Gastrocnemius medialis (tissue), 4 donors: ENCODE measurements at regions not wholly inside any gene's neighbourhood (a gene's known extent, or its start where the extent isn't known, plus 50 kb on each side); places are given as distances from the start of the nearest gene placed in this dataset.

Experiments
- ATAC-seq, 2 donors: fragments of 150-250 bp; one replicate each; pipeline ENCODE4 v1.9.1; 2016
- DNase-seq, 2 donors: peaks; one replicate each; pipeline ENCODE4 v3.0.0-alpha.2; 2019
- H3K27ac ChIP-seq, 4 donors: fragments of 200-600 bp; sonication (generic); 1 replicate in 1 of 4; 2 replicates in 3 of 4; pipeline ENCODE4 v1.5.1; 2016 to 2018; ENCODE audit warnings: mild to moderate bottlenecking in 2 of 4, moderate library complexity in 1 of 4
- H3K27me3 ChIP-seq, 3 donors: fragments of 200-600 bp; sonication (generic) in 2 of 3; 1 replicate in 1 of 3; 2 replicates in 2 of 3; pipeline versions ENCODE4 v1.5.1 to v1.6.0; 2016 to 2019; ENCODE audit warnings: mild to moderate bottlenecking in 1 of 3, moderate library complexity in 1 of 3
- H3K36me3 ChIP-seq, 2 donors: fragments of 200-600 bp; sonication (generic) in 1 of 2; one replicate each; pipeline ENCODE4 v1.5.1; 2017 to 2018
- H3K4me1 ChIP-seq, 2 donors: fragments of 200-600 bp; sonication (generic) in 1 of 2; one replicate each; pipeline ENCODE4 v1.5.1; 2016 to 2017; ENCODE audit warnings: mild to moderate bottlenecking in 2 of 2
- H3K4me3 ChIP-seq, 4 donors: fragments of 200-600 bp; sonication (generic) in 3 of 4; 1 replicate in 1 of 4; 2 replicates in 3 of 4; pipeline ENCODE4 v1.5.1; 2016 to 2019; ENCODE audit warnings: mild to moderate bottlenecking in 2 of 4
- H3K9me3 ChIP-seq, 3 donors: fragments of 200-600 bp; sonication (generic) in 2 of 3; 1 replicate in 1 of 3; 2 replicates in 2 of 3; pipeline ENCODE4 v1.5.1; 2016 to 2019
- POLR2A ChIP-seq, 2 donors: fragments of 450-650 bp; IDR thresholded peaks; one replicate each; pipeline ENCODE4 v1.6.1; 2017; ENCODE audit warnings: antibody characterized with exemption in 2 of 2, mild to moderate bottlenecking in 2 of 2, moderate library complexity in 2 of 2
- in situ Hi-C, 4 donors: fragments of 200-750 bp; cut with MboI; loops; one replicate each; pipeline versions ENCODE4 v1.15.0 to v1.8.0; 2017; ENCODE audit warnings: low sequenced_read_pairs in 4 of 4
- intact Hi-C: fragments of 100-400 bp; cut with DNase I; formaldehyde crosslinking; loops from one replicate; pipeline ENCODE4 v1.15.1; 2023; ENCODE audit warnings: low total_unique reads
- TF ChIP-seq, protein P1 (sequence below), 5 experiments: fragments of 450-650 bp in 3 of 5; fragments of 200-600 bp in 2 of 5; sonication (generic) in 2 of 5; IDR thresholded peaks in 4 of 5; conservative IDR thresholded peaks in 1 of 5; 1 replicate in 4 of 5; 2 replicates in 1 of 5; pipeline ENCODE4 v1.5.1; 2016 to 2019; ENCODE audit warnings: antibody characterized with exemption in 5 of 5, mild to moderate bottlenecking in 3 of 5, moderate library complexity in 3 of 5

DNA sequence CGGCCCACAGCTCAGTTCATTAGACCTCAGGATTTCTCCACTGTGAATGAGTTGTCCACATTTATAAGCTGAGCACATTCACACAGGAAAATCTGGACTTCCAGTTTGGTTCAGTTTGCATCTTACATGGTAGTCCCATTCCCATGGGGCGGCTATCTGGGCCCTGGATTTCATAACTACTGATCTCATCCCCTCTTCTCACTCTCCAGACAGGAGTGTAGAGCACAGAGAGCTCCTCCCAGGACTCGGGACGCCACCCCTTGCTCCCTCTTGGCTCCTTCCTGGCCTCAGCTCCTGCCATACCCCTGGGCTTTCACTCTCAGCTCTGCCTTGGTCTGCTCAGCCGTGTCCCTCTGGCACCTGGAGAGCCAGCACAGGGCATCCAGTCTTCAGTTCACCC is 117.6 kb upstream of the TCERG1L start:
- TF ChIP-seq POLR2A (IDR thresholded peaks at IDR 0.05): no peak
- TF ChIP-seq, protein P1, sequence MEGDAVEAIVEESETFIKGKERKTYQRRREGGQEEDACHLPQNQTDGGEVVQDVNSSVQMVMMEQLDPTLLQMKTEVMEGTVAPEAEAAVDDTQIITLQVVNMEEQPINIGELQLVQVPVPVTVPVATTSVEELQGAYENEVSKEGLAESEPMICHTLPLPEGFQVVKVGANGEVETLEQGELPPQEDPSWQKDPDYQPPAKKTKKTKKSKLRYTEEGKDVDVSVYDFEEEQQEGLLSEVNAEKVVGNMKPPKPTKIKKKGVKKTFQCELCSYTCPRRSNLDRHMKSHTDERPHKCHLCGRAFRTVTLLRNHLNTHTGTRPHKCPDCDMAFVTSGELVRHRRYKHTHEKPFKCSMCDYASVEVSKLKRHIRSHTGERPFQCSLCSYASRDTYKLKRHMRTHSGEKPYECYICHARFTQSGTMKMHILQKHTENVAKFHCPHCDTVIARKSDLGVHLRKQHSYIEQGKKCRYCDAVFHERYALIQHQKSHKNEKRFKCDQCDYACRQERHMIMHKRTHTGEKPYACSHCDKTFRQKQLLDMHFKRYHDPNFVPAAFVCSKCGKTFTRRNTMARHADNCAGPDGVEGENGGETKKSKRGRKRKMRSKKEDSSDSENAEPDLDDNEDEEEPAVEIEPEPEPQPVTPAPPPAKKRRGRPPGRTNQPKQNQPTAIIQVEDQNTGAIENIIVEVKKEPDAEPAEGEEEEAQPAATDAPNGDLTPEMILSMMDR (IDR thresholded peaks at IDR 0.05 in 4 of 5, conservative IDR thresholded peaks at IDR 0.05 in 1 of 5): no peak
- Histone ChIP-seq H3K27me3 (peaks cover 0 to 25% (median 12%) of the 10 kb centered on the region in 3 donors), H3K9me3 (no peaks in the 10 kb centered on the region), H3K27ac (no peak overlapping the region), H3K4me3 (no peak overlapping the region), H3K4me1 (no peaks in the 10 kb centered on the region), H3K36me3 (no peaks in the 10 kb centered on the region)
- intact Hi-C loops (no loop called here), in situ Hi-C loops (no loop called here)
- peak in 1 of 2 donors; percentile 16 for DNase-seq
- ATAC-seq: peak in 1 of 2 donors; percentile 58

DNA sequence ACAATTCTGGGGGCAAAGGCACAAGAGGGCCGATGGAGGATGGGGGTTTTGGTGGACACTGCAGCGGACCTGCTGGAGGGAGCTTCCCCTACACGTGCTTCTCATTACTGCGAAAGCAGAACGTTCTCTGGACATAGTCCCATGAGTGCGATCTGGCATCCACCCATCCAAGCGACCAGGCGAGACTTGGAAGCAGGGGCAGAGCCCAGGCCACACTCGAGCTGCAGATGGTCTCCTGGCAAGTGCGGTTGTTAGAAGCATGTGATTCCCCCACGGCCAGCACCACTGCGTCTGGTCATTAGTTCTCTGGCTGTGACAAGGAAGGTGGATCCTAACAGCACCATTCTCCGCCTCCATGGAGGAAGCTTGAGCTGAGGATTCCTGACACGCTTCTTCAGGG is 118.4 kb upstream of the TCERG1L start:
- intact Hi-C loops (no loop called here), in situ Hi-C loops (no loop called here)
- no peak overlapping the region for H3K27ac ChIP-seq
- no peaks in the 10 kb centered on the region for H3K36me3 ChIP-seq
- peaks cover 0 to 25% (median 12%) of the 10 kb centered on the region in 3 donors for H3K27me3 ChIP-seq
- DNase-seq: peak; percentile 19 to 27
- no peaks in the 10 kb centered on the region for H3K4me1 ChIP-seq
- H3K9me3 ChIP-seq: no peaks in the 10 kb centered on the region
- peak in 1 of 2 donors; percentile 56 for ATAC-seq
- no peak for TF ChIP-seq POLR2A (IDR thresholded peaks at IDR 0.05)
- TF ChIP-seq, protein P1 (IDR thresholded peaks at IDR 0.05 in 4 of 5, conservative IDR thresholded peaks at IDR 0.05 in 1 of 5): no peak
- H3K4me3 ChIP-seq: no peak overlapping the region

DNA sequence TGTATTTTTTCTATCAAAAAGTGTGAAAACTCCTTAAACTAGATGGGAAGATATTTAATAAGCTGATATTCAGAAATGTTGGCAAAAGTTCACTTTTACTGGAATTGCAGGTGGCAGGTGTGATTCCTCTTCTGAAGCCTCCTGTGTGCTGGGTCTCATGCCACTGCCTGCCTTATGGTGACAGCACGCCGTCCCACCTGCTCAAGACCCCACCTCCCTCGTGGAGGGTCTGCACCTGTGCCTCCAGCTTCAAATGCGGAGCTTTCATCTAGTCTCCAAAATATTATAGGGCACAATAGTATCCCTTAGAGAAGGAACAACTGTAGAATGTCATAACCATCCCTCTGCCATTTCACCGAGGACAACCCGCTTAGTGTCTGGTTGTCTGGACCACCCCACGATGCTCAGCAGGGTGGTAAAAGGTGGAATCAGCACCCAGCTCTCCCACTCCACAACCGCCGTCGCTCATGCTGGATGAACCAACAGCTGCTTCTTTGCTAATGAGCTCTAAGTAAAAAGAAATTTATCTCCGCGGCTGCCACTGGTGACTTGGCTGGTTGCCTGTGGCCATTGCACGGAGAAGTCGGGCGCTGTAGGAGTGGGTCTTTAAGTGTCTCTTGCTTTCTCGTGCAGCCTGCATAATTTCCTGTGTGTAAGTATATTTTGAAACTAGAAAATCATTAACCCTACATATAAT is 119.3 kb upstream of the TCERG1L start:
- ATAC-seq: no peak
- in situ Hi-C loops (no loop called here), intact Hi-C loops (no loop called here)
- TF ChIP-seq, protein P1 (IDR thresholded peaks at IDR 0.05 in 4 of 5, conservative IDR thresholded peaks at IDR 0.05 in 1 of 5): no peak
- TF ChIP-seq POLR2A (IDR thresholded peaks at IDR 0.05): no peak
- Histone ChIP-seq H3K27me3 (peaks cover 0 to 25% (median 12%) of the 10 kb centered on the region in 3 donors), H3K27ac (no peak overlapping the region), H3K36me3 (no peaks in the 10 kb centered on the region), H3K9me3 (no peaks in the 10 kb centered on the region), H3K4me1 (no peaks in the 10 kb centered on the region), H3K4me3 (no peak overlapping the region)
- no peak for DNase-seq

DNA sequence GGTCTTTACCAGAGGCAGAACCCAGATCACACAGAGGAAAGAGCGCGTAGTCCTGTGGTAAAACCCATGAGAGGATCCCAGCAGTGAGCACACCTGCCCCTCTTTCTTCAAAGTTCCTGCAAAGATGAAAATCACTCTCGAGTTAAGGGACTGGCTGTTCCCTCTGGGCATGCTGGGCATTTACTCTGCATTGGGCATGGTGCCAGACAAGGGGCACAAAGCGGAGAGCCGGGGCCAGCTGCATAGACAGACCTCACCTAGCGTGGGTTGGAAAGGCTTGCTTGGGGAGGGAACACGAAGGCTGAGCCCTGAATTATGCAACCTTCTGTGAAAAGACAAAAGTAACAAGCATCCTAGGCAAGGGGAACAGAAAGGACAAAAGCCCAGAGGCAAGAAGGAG is 120.0 kb upstream of the TCERG1L start:
- in situ Hi-C loops: no loop called here
- H3K4me1 ChIP-seq: no peaks in the 10 kb centered on the region
- no peak for ATAC-seq
- H3K27me3 ChIP-seq: peaks cover 0 to 25% (median 12%) of the 10 kb centered on the region in 3 donors
- TF ChIP-seq POLR2A (IDR thresholded peaks at IDR 0.05): no peak
- TF ChIP-seq, protein P1 (IDR thresholded peaks at IDR 0.05 in 4 of 5, conservative IDR thresholded peaks at IDR 0.05 in 1 of 5): no peak
- H3K9me3 ChIP-seq: no peaks in the 10 kb centered on the region
- DNase-seq: no peak
- H3K4me3 ChIP-seq: no peak overlapping the region
- H3K27ac ChIP-seq: no peak overlapping the region
- intact Hi-C loops: no loop called here
- H3K36me3 ChIP-seq: no peaks in the 10 kb centered on the region
